Effector memory CD8-positive, alpha-beta T cell (primary cell): ENCODE measurements at regions not wholly inside any gene's neighbourhood (a gene's known extent, or its start where the extent isn't known, plus 50 kb on each side); places are given as distances from the start of the nearest gene placed in this dataset.

Experiments used
- ATAC-seq: fragments of 150-1000 bp; cut with Tn5 transposase; replicated peaks from 2 replicates; pipeline ENCODE4 v1.10.0; 2021; ENCODE audit warnings: mild to moderate bottlenecking, moderate library complexity
- DNase-seq, 3 experiments: peaks; one replicate each; pipeline ENCODE4 v3.0.0; 2021
- H3K27ac Mint-ChIP-seq, 2 donors: one replicate each; pipeline ENCODE4 v1.8.0; 2022; ENCODE audit warnings: mild to moderate bottlenecking in 2 of 2, mixed read lengths in 2 of 2, moderate library complexity in 2 of 2
- H3K27me3 Mint-ChIP-seq, 2 donors: one replicate each; pipeline ENCODE4 v1.8.0; 2022; ENCODE audit warnings: mixed read lengths in 2 of 2
- H3K36me3 Mint-ChIP-seq: one replicate; pipeline ENCODE4 v1.8.0; 2022; ENCODE audit warnings: mild to moderate bottlenecking, moderate library complexity, mixed read lengths; ENCODE audit not compliant: insufficient read depth
- H3K4me1 Mint-ChIP-seq, 2 donors: one replicate each; pipeline ENCODE4 v1.8.0; 2022; ENCODE audit warnings: low read depth in 2 of 2, mixed read lengths in 2 of 2
- H3K4me3 Mint-ChIP-seq, 2 donors: one replicate each; pipeline ENCODE4 v1.8.0; 2022; ENCODE audit warnings: mild to moderate bottlenecking in 2 of 2, mixed read lengths in 2 of 2, moderate library complexity in 2 of 2
- H3K9me3 Mint-ChIP-seq, 2 donors: one replicate each; pipeline ENCODE4 v1.8.0; 2022; ENCODE audit warnings: mixed read lengths in 2 of 2

GRCh38 chr5:96340357-96340756 is 92.7 kb downstream of the PCSK1 start:
- Mint-ChIP-seq H3K27me3 (peaks cover 16 to 19% of the 10 kb centered on the region in 2 donors), H3K9me3 (no peaks in the 10 kb centered on the region), H3K4me3 (no peak overlapping the region), H3K36me3 (no peaks in the 10 kb centered on the region), H3K4me1 (peaks cover 5 to 6% of the 10 kb centered on the region in 2 donors), H3K27ac (no peak overlapping the region)
- ATAC-seq, result no peak
- DNase-seq, result no peak

GRCh38 chr5:96339862-96340261 is 93.2 kb downstream of the PCSK1 start:
- no peak for DNase-seq
- H3K9me3 Mint-ChIP-seq, result no peaks in the 10 kb centered on the region
- peaks cover under 1 to 1% of the 10 kb centered on the region in 2 donors for H3K4me1 Mint-ChIP-seq
- H3K27me3 Mint-ChIP-seq, result peaks cover 16 to 19% of the 10 kb centered on the region in 2 donors
- H3K36me3 Mint-ChIP-seq, result no peaks in the 10 kb centered on the region
- no peak overlapping the region for H3K4me3 Mint-ChIP-seq
- no peak overlapping the region for H3K27ac Mint-ChIP-seq
- ATAC-seq, result no peak

GRCh38 chr5:96338624-96339415 is 94.2 kb downstream of the PCSK1 start:
- H3K4me3 Mint-ChIP-seq, result no peak overlapping the region
- H3K9me3 Mint-ChIP-seq, result no peaks in the 10 kb centered on the region
- H3K27ac Mint-ChIP-seq, result no peak overlapping the region
- no peak for DNase-seq
- H3K4me1 Mint-ChIP-seq, result no peaks in the 10 kb centered on the region
- no peak for ATAC-seq
- H3K36me3 Mint-ChIP-seq, result no peaks in the 10 kb centered on the region
- peaks cover 14 to 19% of the 10 kb centered on the region in 2 donors for H3K27me3 Mint-ChIP-seq

GRCh38 chr5:96338091-96338490 is 95.0 kb downstream of the PCSK1 start:
- Mint-ChIP-seq H3K4me1 (no peaks in the 10 kb centered on the region), H3K36me3 (no peaks in the 10 kb centered on the region), H3K4me3 (no peak overlapping the region), H3K27me3 (peaks cover 13 to 23% of the 10 kb centered on the region in 2 donors), H3K9me3 (no peaks in the 10 kb centered on the region), H3K27ac (no peak overlapping the region)
- DNase-seq (no peak), ATAC-seq (no peak)

- no peak for DNase-seq
Observed at GRCh38 chr5:96337048-96337781, 95.8 kb downstream of the PCSK1 start.

GRCh38 chr5:96336351-96336985 is 96.6 kb downstream of the PCSK1 start:
- Mint-ChIP-seq H3K36me3 (no peaks in the 10 kb centered on the region), H3K27me3 (peaks cover 8 to 22% of the 10 kb centered on the region in 2 donors), H3K4me3 (no peak overlapping the region), H3K4me1 (no peaks in the 10 kb centered on the region), H3K9me3 (no peaks in the 10 kb centered on the region), H3K27ac (no peak overlapping the region)
- peak; percentile 49 to 51 (median 51) for DNase-seq
- ATAC-seq, result peak; percentile 95

More at GRCh38 chr5:96337048-96337781, 95.8 kb downstream of the PCSK1 start:
- ATAC-seq, result no peak
- Mint-ChIP-seq H3K36me3 (no peaks in the 10 kb centered on the region), H3K4me1 (no peaks in the 10 kb centered on the region), H3K27me3 (peaks cover 13 to 29% of the 10 kb centered on the region in 2 donors), H3K27ac (no peak overlapping the region), H3K9me3 (no peaks in the 10 kb centered on the region), H3K4me3 (no peak overlapping the region)

- Mint-ChIP-seq H3K4me3 (no peak overlapping the region), H3K4me1 (no peaks in the 10 kb centered on the region)
Observed at GRCh38 chr5:96335873-96336272, 97.2 kb downstream of the PCSK1 start.

GRCh38 chr5:96333391-96333790 is 99.7 kb downstream of the PCSK1 start:
- no peak overlapping the region for H3K27ac Mint-ChIP-seq
- no peaks in the 10 kb centered on the region for H3K36me3 Mint-ChIP-seq
- no peak overlapping the region for H3K4me3 Mint-ChIP-seq
- ATAC-seq, result no peak
- no peaks in the 10 kb centered on the region for H3K9me3 Mint-ChIP-seq
- no peaks in the 10 kb centered on the region for H3K4me1 Mint-ChIP-seq
- no peak for DNase-seq
- peaks cover 11 to 21% of the 10 kb centered on the region in 2 donors for H3K27me3 Mint-ChIP-seq

More at GRCh38 chr5:96335873-96336272, 97.2 kb downstream of the PCSK1 start:
- ATAC-seq (no peak), DNase-seq (no peak)
- no peaks in the 10 kb centered on the region for H3K9me3 Mint-ChIP-seq
- no peak overlapping the region for H3K27ac Mint-ChIP-seq
- no peaks in the 10 kb centered on the region for H3K36me3 Mint-ChIP-seq
- H3K27me3 Mint-ChIP-seq, result peaks cover 8 to 24% of the 10 kb centered on the region in 2 donors

GRCh38 chr5:96332535-96333366 is 100.3 kb downstream of the PCSK1 start:
- Mint-ChIP-seq H3K4me3 (no peak overlapping the region), H3K4me1 (no peaks in the 10 kb centered on the region), H3K27ac (no peak overlapping the region), H3K9me3 (no peaks in the 10 kb centered on the region), H3K36me3 (no peaks in the 10 kb centered on the region), H3K27me3 (peaks cover 12 to 21% of the 10 kb centered on the region in 2 donors)
- no peak for ATAC-seq
- no peak for DNase-seq

GRCh38 chr5:96331681-96332361 is 101.2 kb downstream of the PCSK1 start:
- H3K9me3 Mint-ChIP-seq, result no peaks in the 10 kb centered on the region
- H3K27ac Mint-ChIP-seq, result no peak overlapping the region
- peaks cover 12 to 21% of the 10 kb centered on the region in 2 donors for H3K27me3 Mint-ChIP-seq
- no peak overlapping the region for H3K4me3 Mint-ChIP-seq
- DNase-seq (no peak), ATAC-seq (no peak)
- no peaks in the 10 kb centered on the region for H3K36me3 Mint-ChIP-seq
- H3K4me1 Mint-ChIP-seq, result no peaks in the 10 kb centered on the region

GRCh38 chr5:96331210-96331609 is 101.8 kb downstream of the PCSK1 start:
- no peak for ATAC-seq
- H3K27ac Mint-ChIP-seq, result no peak overlapping the region

GRCh38 chr5:96330530-96331140 is 102.4 kb downstream of the PCSK1 start:
- Mint-ChIP-seq H3K27me3 (peaks cover 20 to 30% of the 10 kb centered on the region in 2 donors), H3K27ac (no peak overlapping the region), H3K36me3 (no peaks in the 10 kb centered on the region), H3K4me1 (no peaks in the 10 kb centered on the region), H3K9me3 (no peaks in the 10 kb centered on the region), H3K4me3 (no peak overlapping the region)
- DNase-seq (no peak), ATAC-seq (no peak)

More at GRCh38 chr5:96331210-96331609, 101.8 kb downstream of the PCSK1 start:
- Mint-ChIP-seq H3K9me3 (no peaks in the 10 kb centered on the region), H3K4me1 (no peaks in the 10 kb centered on the region), H3K36me3 (no peaks in the 10 kb centered on the region), H3K27me3 (peaks cover 15 to 25% of the 10 kb centered on the region in 2 donors), H3K4me3 (no peak overlapping the region)
- DNase-seq, result no peak
